ENCODE measurements at regions not wholly inside any gene's neighbourhood (a gene's known extent, or its start where the extent isn't known, plus 50 kb on each side); places are given as distances from the start of the nearest gene placed in this dataset.

DNA sequence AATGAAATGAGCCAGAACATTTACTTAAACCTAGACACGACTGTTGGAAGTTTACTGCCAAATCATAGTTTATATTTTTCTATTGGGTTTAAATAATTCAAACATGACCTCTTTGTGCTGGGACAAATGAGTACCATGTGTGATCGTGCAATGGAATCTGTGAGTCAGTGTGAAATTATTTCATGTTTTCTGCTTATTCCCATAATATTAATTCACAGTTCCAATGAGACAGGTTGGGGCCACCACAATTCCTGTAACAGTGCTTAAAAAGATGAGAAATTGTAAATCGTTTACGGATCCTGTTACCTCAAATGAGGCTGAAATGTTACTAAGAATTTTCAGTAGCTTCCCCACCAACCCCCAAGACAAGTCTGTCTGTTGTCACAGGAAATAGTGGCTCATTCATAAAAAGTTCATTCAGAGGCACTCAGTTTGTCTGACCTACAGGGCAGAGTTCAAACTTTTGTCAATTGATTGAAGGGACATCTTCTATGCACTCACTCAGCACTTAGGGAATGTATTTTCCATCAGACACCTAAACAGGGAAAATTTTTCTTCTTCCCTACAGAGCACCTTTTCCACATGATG is 563.9 kb upstream of the ADAMTS16 start:
- Histone ChIP-seq H3K27me3 (replicated peaks; ENCODE audit: insufficient read depth) (no peaks in the 10 kb centered on the region), H3K27ac (no peak overlapping the region), H3K4me3 (no peak overlapping the region), H3K9me3 (no peaks in the 10 kb centered on the region), H3K4me1 (ENCODE audit: control insufficient read depth in 1 of 2, low read depth in 2 of 2) (no peaks in the 10 kb centered on the region), H3K36me3 (no peaks in the 10 kb centered on the region)
- DNase-seq (ENCODE audit: low spot score) (no peak), ATAC-seq (ENCODE audit: insufficient number of reproducible peaks, low FRiP score, low read depth) (no peak)
- TF ChIP-seq, protein P1, sequence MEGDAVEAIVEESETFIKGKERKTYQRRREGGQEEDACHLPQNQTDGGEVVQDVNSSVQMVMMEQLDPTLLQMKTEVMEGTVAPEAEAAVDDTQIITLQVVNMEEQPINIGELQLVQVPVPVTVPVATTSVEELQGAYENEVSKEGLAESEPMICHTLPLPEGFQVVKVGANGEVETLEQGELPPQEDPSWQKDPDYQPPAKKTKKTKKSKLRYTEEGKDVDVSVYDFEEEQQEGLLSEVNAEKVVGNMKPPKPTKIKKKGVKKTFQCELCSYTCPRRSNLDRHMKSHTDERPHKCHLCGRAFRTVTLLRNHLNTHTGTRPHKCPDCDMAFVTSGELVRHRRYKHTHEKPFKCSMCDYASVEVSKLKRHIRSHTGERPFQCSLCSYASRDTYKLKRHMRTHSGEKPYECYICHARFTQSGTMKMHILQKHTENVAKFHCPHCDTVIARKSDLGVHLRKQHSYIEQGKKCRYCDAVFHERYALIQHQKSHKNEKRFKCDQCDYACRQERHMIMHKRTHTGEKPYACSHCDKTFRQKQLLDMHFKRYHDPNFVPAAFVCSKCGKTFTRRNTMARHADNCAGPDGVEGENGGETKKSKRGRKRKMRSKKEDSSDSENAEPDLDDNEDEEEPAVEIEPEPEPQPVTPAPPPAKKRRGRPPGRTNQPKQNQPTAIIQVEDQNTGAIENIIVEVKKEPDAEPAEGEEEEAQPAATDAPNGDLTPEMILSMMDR (IDR thresholded peaks at IDR 0.05) = no peak

GRCh38 chr5:4576908-4577307 is 563.2 kb upstream of the ADAMTS16 start:
- ATAC-seq (ENCODE audit: insufficient number of reproducible peaks, low FRiP score, low read depth) = no peak

DNA sequence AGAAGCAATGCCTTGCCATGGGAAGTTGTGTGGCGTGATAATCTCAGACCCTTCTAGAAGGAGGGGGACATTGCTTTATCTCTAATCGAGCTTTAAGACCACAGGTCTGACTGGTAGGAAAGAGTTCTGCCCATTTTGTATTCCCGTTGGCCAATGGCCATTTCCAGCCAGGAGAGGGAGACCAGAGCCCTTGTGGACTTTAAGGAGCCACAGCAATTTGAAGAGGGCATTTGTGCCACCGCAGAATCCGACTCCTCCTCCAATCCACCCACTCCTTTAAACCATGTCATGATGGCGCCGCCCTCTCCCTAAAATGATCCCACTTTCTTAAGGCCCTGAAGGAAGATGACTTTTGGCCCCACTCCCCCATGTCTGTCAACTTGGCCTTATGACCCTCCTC is 560.5 kb upstream of the ADAMTS16 start:
- TF ChIP-seq, protein P1 (IDR thresholded peaks at IDR 0.05) = no peak
- no peaks in the 10 kb centered on the region for H3K36me3 ChIP-seq
- H3K9me3 ChIP-seq = no peaks in the 10 kb centered on the region
- no peak overlapping the region for H3K27ac ChIP-seq
- H3K4me3 ChIP-seq = no peak overlapping the region
- DNase-seq (ENCODE audit: low spot score) (no peak), ATAC-seq (ENCODE audit: insufficient number of reproducible peaks, low FRiP score, low read depth) (no peak)
- no peaks in the 10 kb centered on the region for H3K4me1 ChIP-seq (ENCODE audit: control insufficient read depth in 1 of 2, low read depth in 2 of 2)
- no peaks in the 10 kb centered on the region for H3K27me3 ChIP-seq (replicated peaks; ENCODE audit: insufficient read depth)

More at GRCh38 chr5:4576908-4577307, 563.2 kb upstream of the ADAMTS16 start:
- Histone ChIP-seq H3K36me3 (no peaks in the 10 kb centered on the region), H3K4me1 (ENCODE audit: control insufficient read depth in 1 of 2, low read depth in 2 of 2) (no peaks in the 10 kb centered on the region), H3K27ac (no peak overlapping the region), H3K27me3 (replicated peaks; ENCODE audit: insufficient read depth) (no peaks in the 10 kb centered on the region), H3K9me3 (no peaks in the 10 kb centered on the region), H3K4me3 (no peak overlapping the region)
- TF ChIP-seq, protein P1 (IDR thresholded peaks at IDR 0.05) = no peak
- DNase-seq (ENCODE audit: low spot score) = no peak

GRCh38 chr5:4580772-4581171 is 559.4 kb upstream of the ADAMTS16 start:
- DNase-seq (ENCODE audit: low spot score) = no peak
- TF ChIP-seq, protein P1 (IDR thresholded peaks at IDR 0.05) = no peak
- H3K9me3 ChIP-seq = no peaks in the 10 kb centered on the region
- H3K4me3 ChIP-seq = no peak overlapping the region
- H3K36me3 ChIP-seq = no peaks in the 10 kb centered on the region
- no peak overlapping the region for H3K27ac ChIP-seq
- no peaks in the 10 kb centered on the region for H3K4me1 ChIP-seq (ENCODE audit: control insufficient read depth in 1 of 2, low read depth in 2 of 2)
- ATAC-seq (ENCODE audit: insufficient number of reproducible peaks, low FRiP score, low read depth) = no peak
- no peaks in the 10 kb centered on the region for H3K27me3 ChIP-seq (replicated peaks; ENCODE audit: insufficient read depth)

- DNase-seq (ENCODE audit: low spot score) = no peak
- no peaks in the 10 kb centered on the region for H3K27me3 ChIP-seq (replicated peaks; ENCODE audit: insufficient read depth)
- TF ChIP-seq, protein P1 (IDR thresholded peaks at IDR 0.05) = no peak
- H3K9me3 ChIP-seq = no peaks in the 10 kb centered on the region
- H3K27ac ChIP-seq = no peak overlapping the region
- no peak for ATAC-seq (ENCODE audit: insufficient number of reproducible peaks, low FRiP score, low read depth)
- no peaks in the 10 kb centered on the region for H3K36me3 ChIP-seq
- no peak overlapping the region for H3K4me3 ChIP-seq
- no peaks in the 10 kb centered on the region for H3K4me1 ChIP-seq (ENCODE audit: control insufficient read depth in 1 of 2, low read depth in 2 of 2)
Measured at GRCh38 chr5:4581289-4581688, 558.8 kb upstream of the ADAMTS16 start.

Data from thoracic aorta (tissue), 2 donors.